Cardiac muscle cell (in vitro differentiated cells and primary cell): ENCODE measurements at regions not wholly inside any gene's neighbourhood (a gene's known extent, or its start where the extent isn't known, plus 50 kb on each side); places are given as distances from the start of the nearest gene placed in this dataset.

Experiments
- DNase-seq, 2 donors: peaks; one replicate each; pipeline versions ENCODE4 v3.0.0 to v3.0.0-alpha.2; 2010 to 2017; ENCODE audit warnings: low read depth in 1 of 2, low spot score in 1 of 2
- H3K27ac ChIP-seq: fragments of 200-600 bp; sonication (generic); 2 replicates; pipeline ENCODE4 v1.5.1; 2016
- H3K27me3 ChIP-seq: fragments of 200-600 bp; sonication (generic); 2 replicates; pipeline ENCODE4 v1.6.0; 2016; ENCODE audit warnings: control low read depth
- H3K36me3 ChIP-seq: fragments of 200-600 bp; sonication (generic); 2 replicates; pipeline ENCODE4 v1.5.1; 2016; ENCODE audit warnings: control low read depth
- H3K4me1 ChIP-seq: fragments of 200-600 bp; sonication (generic); 2 replicates; pipeline ENCODE4 v1.8.1; 2017; ENCODE audit warnings: low read depth, mild to moderate bottlenecking, mixed run types
- H3K4me3 ChIP-seq: fragments of 200-600 bp; sonication (generic); 2 replicates; pipeline ENCODE4 v1.5.1; 2016; ENCODE audit warnings: mild to moderate bottlenecking
- H3K9me3 ChIP-seq: fragments of 200-600 bp; sonication (generic); 2 replicates; pipeline ENCODE4 v1.5.1; 2017; ENCODE audit warnings: low read depth, mild to moderate bottlenecking, control low read depth
- CTCF ChIP-seq: IDR thresholded peaks from 2 replicates; pipeline ENCODE4 v1.5.1; 2012; ENCODE audit warnings: low read depth, mild to moderate bottlenecking, low read length

GRCh38 chr4:159736411-159736810 lies 633.5 kb downstream of the RAPGEF2 start:
- Histone ChIP-seq H3K27ac (no peak overlapping the region), H3K4me3 (no peak overlapping the region), H3K36me3 (no peaks in the 10 kb centered on the region), H3K4me1 (no peaks in the 10 kb centered on the region), H3K27me3 (no peaks in the 10 kb centered on the region), H3K9me3 (no peaks in the 10 kb centered on the region)
- no peak for TF ChIP-seq CTCF
- no peak for DNase-seq

- DNase-seq, result no peak
- Histone ChIP-seq H3K36me3 (no peaks in the 10 kb centered on the region), H3K27ac (no peak overlapping the region), H3K27me3 (no peaks in the 10 kb centered on the region), H3K4me1 (no peaks in the 10 kb centered on the region), H3K4me3 (no peak overlapping the region), H3K9me3 (no peaks in the 10 kb centered on the region)
- TF ChIP-seq CTCF, result no peak
Observed at GRCh38 chr4:159743971-159744370, 641.1 kb downstream of the RAPGEF2 start.

GRCh38 chr4:159747983-159748382 lies 645.1 kb downstream of the RAPGEF2 start:
- TF ChIP-seq CTCF, result no peak
- Histone ChIP-seq H3K4me3 (no peak overlapping the region), H3K36me3 (no peaks in the 10 kb centered on the region), H3K9me3 (no peaks in the 10 kb centered on the region), H3K27me3 (no peaks in the 10 kb centered on the region), H3K4me1 (no peaks in the 10 kb centered on the region), H3K27ac (no peak overlapping the region)
- DNase-seq, result no peak

GRCh38 chr4:159748834-159749444 lies 646.1 kb downstream of the RAPGEF2 start:
- no peak overlapping the region for H3K4me3 ChIP-seq
- no peak overlapping the region for H3K27ac ChIP-seq
- no peak for TF ChIP-seq CTCF
- DNase-seq, result no peak
- H3K27me3 ChIP-seq, result no peaks in the 10 kb centered on the region
- H3K9me3 ChIP-seq, result no peaks in the 10 kb centered on the region
- no peaks in the 10 kb centered on the region for H3K4me1 ChIP-seq
- no peaks in the 10 kb centered on the region for H3K36me3 ChIP-seq

GRCh38 chr4:159757499-159757898 lies 654.6 kb downstream of the RAPGEF2 start:
- H3K27me3 ChIP-seq, result no peaks in the 10 kb centered on the region
- no peak overlapping the region for H3K27ac ChIP-seq
- no peaks in the 10 kb centered on the region for H3K9me3 ChIP-seq
- TF ChIP-seq CTCF, result no peak
- no peaks in the 10 kb centered on the region for H3K36me3 ChIP-seq
- H3K4me1 ChIP-seq, result no peaks in the 10 kb centered on the region
- DNase-seq, result no peak
- no peak overlapping the region for H3K4me3 ChIP-seq

- no peaks in the 10 kb centered on the region for H3K27me3 ChIP-seq
- no peaks in the 10 kb centered on the region for H3K9me3 ChIP-seq
- no peak overlapping the region for H3K27ac ChIP-seq
- no peaks in the 10 kb centered on the region for H3K4me1 ChIP-seq
- DNase-seq, result no peak
- TF ChIP-seq CTCF, result no peak
- H3K36me3 ChIP-seq, result no peaks in the 10 kb centered on the region
- H3K4me3 ChIP-seq, result no peak overlapping the region
Observed at GRCh38 chr4:159758061-159758460, 655.2 kb downstream of the RAPGEF2 start.
